Upper lobe of right lung (tissue), 1 donor: ENCODE measurements at regions not wholly inside any gene's neighbourhood (a gene's known extent, or its start where the extent isn't known, plus 50 kb on each side); places are given as distances from the start of the nearest gene placed in this dataset.
"Not testable (repeated sequence)": the region's sequence is repeated elsewhere in the genome, so short reads cannot be mapped to it uniquely, and the experiment has no call there.

ENCODE experiments used
- ATAC-seq: fragments of 200-7000 bp; cut with Tn5 transposase; one replicate; pipeline ENCODE4 v1.9.1; 2020; ENCODE audit warnings: mild to moderate bottlenecking, moderate library complexity
- DNase-seq: peaks from one replicate; pipeline ENCODE4 v3.0.0-alpha.2; 2020
- H3K27ac ChIP-seq: fragments of 200-600 bp; one replicate; pipeline ENCODE4 v1.8.0; 2022
- H3K27me3 ChIP-seq: fragments of 200-600 bp; one replicate; pipeline ENCODE4 v1.8.0; 2022; ENCODE audit warnings: mild to moderate bottlenecking
- H3K36me3 ChIP-seq: fragments of 200-600 bp; one replicate; pipeline ENCODE4 v1.8.0; 2022
- H3K4me1 ChIP-seq: fragments of 200-600 bp; one replicate; pipeline ENCODE4 v1.8.0; 2022
- H3K4me3 ChIP-seq: fragments of 200-600 bp; one replicate; pipeline ENCODE4 v1.8.0; 2022; ENCODE audit warnings: mild to moderate bottlenecking
- H3K9me3 ChIP-seq: fragments of 200-600 bp; one replicate; pipeline ENCODE4 v1.8.0; 2022
- CTCF ChIP-seq: fragments of 200-600 bp; IDR thresholded peaks from one replicate; pipeline ENCODE4 v1.8.0; 2022; ENCODE audit warnings: antibody characterized with exemption
- intact Hi-C: fragments of 100-400 bp; cut with DNase I; formaldehyde crosslinking; loops from one replicate; pipeline ENCODE4 v1.11.0; 2022
- donor health status: DM: no; HTN: yes; CAD: no; lungs with severe emphysema.

GRCh38 chr6:155880900-155881299 is 425.3 kb upstream of the NOX3 start:
- H3K9me3 ChIP-seq = no peaks in the 10 kb centered on the region
- H3K27ac ChIP-seq = peak overlapping the region; percentile 1
- no peak overlapping the region for H3K4me3 ChIP-seq
- DNase-seq (no peak), ATAC-seq (peak; percentile 35)
- intact Hi-C loops = no loop called here
- no peaks in the 10 kb centered on the region for H3K36me3 ChIP-seq
- TF ChIP-seq CTCF = no peak
- H3K4me1 ChIP-seq = peaks cover 4% of the 10 kb centered on the region
- no peaks in the 10 kb centered on the region for H3K27me3 ChIP-seq

GRCh38 chr6:155872961-155873360 is 417.3 kb upstream of the NOX3 start:
- Histone ChIP-seq H3K9me3 (no peaks in the 10 kb centered on the region), H3K4me1 (no peaks in the 10 kb centered on the region), H3K4me3 (no peak overlapping the region), H3K27me3 (no peaks in the 10 kb centered on the region), H3K36me3 (no peaks in the 10 kb centered on the region), H3K27ac (no peak overlapping the region)
- no peak for TF ChIP-seq CTCF
- intact Hi-C loops = no loop called here
- ATAC-seq (no peak), DNase-seq (no peak)

- no peaks in the 10 kb centered on the region for H3K9me3 ChIP-seq
- no peak for DNase-seq
- H3K27ac ChIP-seq = no peak overlapping the region
- intact Hi-C loops = no loop called here
- no peak overlapping the region for H3K4me3 ChIP-seq
- no peak for ATAC-seq
- no peaks in the 10 kb centered on the region for H3K36me3 ChIP-seq
- no peaks in the 10 kb centered on the region for H3K4me1 ChIP-seq
- no peaks in the 10 kb centered on the region for H3K27me3 ChIP-seq
- no peak for TF ChIP-seq CTCF
Observed at GRCh38 chr6:155867682-155868081, 412.0 kb upstream of the NOX3 start.

GRCh38 chr6:155866676-155867390 is 411.2 kb upstream of the NOX3 start:
- not testable (repeated sequence) for DNase-seq

GRCh38 chr6:155861821-155862220 is 406.2 kb upstream of the NOX3 start:
- Histone ChIP-seq H3K4me1 (no peaks in the 10 kb centered on the region), H3K27me3 (no peaks in the 10 kb centered on the region), H3K36me3 (no peaks in the 10 kb centered on the region), H3K4me3 (no peak overlapping the region), H3K9me3 (no peaks in the 10 kb centered on the region), H3K27ac (no peak overlapping the region)
- DNase-seq (no peak), ATAC-seq (no peak)
- TF ChIP-seq CTCF = no peak
- intact Hi-C loops = no loop called here

More at GRCh38 chr6:155866676-155867390, 411.2 kb upstream of the NOX3 start:
- intact Hi-C loops, ATAC-seq, H3K27me3 ChIP-seq, H3K4me1 ChIP-seq, H3K4me3 ChIP-seq, H3K36me3 ChIP-seq, H3K27ac ChIP-seq, H3K9me3 ChIP-seq: not testable (repeated sequence)

GRCh38 chr6:155858906-155859305 is 403.3 kb upstream of the NOX3 start:
- H3K27me3 ChIP-seq, H3K9me3 ChIP-seq, ATAC-seq, H3K36me3 ChIP-seq, H3K27ac ChIP-seq, H3K4me1 ChIP-seq, DNase-seq, intact Hi-C loops, H3K4me3 ChIP-seq: not testable (repeated sequence)

- no peak for TF ChIP-seq CTCF
- intact Hi-C loops = no loop called here
- ATAC-seq = no peak
- Histone ChIP-seq H3K4me3 (no peak overlapping the region), H3K27me3 (no peaks in the 10 kb centered on the region), H3K9me3 (no peaks in the 10 kb centered on the region), H3K36me3 (no peaks in the 10 kb centered on the region), H3K27ac (no peak overlapping the region), H3K4me1 (no peaks in the 10 kb centered on the region)
- no peak for DNase-seq
Observed at GRCh38 chr6:155854787-155855186, 399.1 kb upstream of the NOX3 start.
